Stimulated activated CD4-positive, alpha-beta T cell treated with anti-CD3 and anti-CD28 coated beads, Interleukin-4, amount 100 ng/mL, for 48 hours (primary cell): ENCODE measurements at regions not wholly inside any gene's neighbourhood (a gene's known extent, or its start where the extent isn't known, plus 50 kb on each side); places are given as distances from the start of the nearest gene placed in this dataset.

ENCODE experiments used
- DNase-seq, 2 donors: peaks; one replicate each; pipeline ENCODE4 v3.0.0-alpha.2; 2020; ENCODE audit warnings: low read depth in 2 of 2

DNA sequence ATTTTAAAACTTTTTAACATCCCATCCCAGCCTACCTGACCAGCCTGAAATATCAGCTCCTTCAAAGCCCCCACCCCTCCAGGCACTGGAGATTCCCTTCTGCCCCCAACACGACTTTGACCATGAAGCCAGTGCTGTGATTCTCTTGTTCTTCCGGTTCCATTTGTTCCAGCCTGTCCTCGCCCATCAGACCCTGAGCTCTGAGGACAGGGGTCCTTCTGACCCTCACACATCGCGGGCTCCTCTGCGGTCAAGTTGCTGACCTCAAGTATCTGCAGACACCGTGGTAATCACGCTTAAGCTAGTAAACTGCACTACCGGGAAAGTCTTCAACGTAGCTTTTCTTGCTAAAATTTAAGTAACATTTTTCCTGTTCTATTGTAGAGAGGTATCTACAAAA, 282.2 kb upstream of the SALL3 start:
- no peak for DNase-seq

- no peak for DNase-seq
These were observed 280.7 kb upstream of the SALL3 start for GRCh38 chr18:78698914-78699313.

- no peak for DNase-seq
These were observed 280.1 kb upstream of the SALL3 start for GRCh38 chr18:78699499-78699898.

DNA sequence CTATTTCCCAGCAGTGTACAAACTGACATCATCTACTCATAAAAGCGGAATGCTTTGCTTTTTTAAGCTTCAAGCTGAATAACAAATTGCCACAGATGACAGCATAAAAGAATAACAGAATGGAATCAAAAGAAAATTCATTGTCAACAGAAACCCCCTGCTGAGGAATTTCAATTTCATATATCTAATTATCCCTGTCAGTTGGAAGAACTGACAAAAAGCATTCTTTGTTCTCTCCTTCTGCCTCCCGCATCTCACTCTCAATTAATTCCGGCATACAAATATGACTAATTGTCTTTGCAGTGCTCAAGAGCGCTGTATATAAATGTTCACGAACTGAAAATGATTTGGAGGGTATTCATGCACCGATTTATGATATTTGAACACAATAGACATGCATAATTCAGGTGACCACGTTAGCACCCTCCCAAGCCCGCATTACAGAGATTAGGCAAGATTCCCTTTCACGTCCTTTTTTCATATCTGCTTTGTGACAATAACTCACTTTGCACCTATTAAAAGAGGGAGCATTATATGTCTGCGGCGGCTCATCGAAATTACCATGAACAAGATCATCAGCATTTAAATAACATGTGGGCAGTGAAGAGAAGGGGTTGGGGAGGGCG, 277.7 kb upstream of the SALL3 start:
- no peak for DNase-seq

DNA sequence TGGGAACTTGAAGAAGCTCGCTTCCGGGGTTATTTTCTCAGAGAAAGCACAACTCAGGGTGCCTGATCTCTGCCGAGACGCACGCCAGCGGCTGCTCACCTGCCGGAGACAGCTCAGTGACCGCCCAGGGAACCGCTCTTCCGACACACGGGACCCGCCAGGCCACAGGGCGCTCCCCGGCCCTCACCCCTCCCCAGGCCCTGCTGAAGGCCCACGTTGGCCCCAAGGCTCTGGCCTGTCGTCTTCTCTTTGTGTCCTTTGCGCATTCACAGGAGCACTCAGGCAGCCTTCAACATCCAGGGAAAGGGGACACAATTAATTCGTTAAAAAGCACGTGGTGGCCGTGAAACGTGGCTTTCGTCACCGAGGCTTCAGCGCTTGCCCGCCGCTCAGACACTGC, 276.3 kb upstream of the SALL3 start:
- no peak for DNase-seq

- no peak for DNase-seq
These were observed 274.6 kb upstream of the SALL3 start for GRCh38 chr18:78704971-78705461.

DNA sequence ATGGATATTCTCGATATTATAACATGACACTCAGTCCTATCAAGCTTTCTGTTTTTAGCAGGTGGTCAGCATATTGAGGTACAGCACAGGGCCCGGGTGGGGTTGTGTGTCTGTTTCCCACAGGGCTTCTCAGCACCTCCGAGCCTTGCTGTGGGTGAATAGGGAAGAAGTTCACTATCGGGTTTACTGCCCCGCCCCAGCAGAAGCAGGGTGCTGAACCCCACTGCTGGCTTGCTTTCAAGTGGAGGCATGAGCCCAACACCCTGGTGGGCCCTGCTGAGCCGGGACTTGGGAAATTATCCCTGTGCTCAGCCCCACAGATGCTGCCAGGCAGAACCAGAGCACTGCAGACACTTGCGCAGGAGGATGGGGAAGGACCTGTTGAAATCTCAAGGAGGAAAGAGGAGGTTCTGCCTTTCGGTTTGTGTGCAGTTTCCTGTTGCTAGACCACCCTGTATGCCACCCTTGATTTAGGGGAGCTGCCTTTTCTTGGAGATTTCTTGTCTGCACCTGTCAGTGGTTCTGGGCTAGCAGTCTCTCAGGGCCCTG, 270.3 kb upstream of the SALL3 start:
- DNase-seq, result no peak

GRCh38 chr18:78711316-78711715, 268.3 kb upstream of the SALL3 start:
- no peak for DNase-seq

GRCh38 chr18:78711971-78712370, 267.6 kb upstream of the SALL3 start:
- DNase-seq, result no peak

DNA sequence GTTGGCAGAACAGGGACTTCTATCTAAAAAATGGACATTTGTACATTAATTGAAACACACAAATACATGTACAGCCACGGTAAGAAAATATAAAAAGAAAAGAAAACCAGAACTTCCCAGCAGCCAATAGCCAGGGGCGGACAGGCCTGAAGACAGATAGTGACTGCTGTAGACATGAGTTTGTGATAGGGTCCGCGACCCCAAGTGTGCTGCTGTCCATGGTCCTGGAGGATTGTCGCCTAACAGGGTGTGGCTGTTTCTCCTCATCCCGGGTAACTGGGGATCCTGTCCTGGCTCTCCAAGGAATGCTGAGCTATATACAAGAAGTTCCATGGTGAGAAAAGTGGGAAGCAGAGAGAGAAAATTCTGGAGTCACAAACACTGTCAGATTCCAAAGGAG, 266.5 kb upstream of the SALL3 start:
- no peak for DNase-seq

- no peak for DNase-seq
These were observed 265.9 kb upstream of the SALL3 start for GRCh38 chr18:78713726-78714125.

DNA sequence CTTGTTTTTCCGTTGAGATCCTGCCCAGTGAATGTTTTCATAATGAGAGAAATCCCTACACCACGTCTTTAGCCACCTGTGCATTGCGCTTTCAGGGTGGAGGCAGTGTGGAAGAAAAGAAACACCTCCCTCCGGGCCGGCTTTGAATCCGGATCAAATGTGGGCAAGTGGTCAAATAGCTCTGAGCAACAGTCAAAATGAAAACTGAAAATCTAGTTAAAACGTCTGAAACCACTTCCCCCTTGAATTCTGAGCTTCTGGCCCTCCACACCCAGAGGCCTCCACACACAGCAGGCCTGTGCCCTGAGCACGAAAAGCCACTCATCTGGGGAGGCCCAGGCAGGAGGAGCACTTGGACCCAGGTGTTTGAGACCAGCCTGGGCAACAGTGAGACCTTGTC, 263.6 kb upstream of the SALL3 start:
- no peak for DNase-seq

DNA sequence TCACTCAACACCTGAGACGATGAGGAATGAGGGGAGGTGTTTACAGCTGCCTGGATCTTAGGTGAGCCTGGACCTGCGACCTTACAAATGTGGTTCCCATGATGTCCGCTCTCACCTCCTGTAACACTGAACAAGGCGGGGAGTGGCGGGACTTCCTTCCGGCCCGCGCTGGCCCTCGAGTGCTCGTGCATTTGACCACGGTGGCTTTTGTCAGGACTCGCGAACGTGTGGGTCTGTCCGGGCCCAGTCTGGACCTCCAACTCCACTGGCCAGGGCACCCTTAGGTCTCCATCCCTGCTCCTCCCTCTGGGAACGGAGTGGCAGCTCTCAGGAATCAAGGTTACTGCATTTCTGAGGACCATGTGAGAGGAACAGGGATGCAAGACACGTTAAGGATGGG, 263.0 kb upstream of the SALL3 start:
- DNase-seq, result no peak

- no peak for DNase-seq
These were observed 262.4 kb upstream of the SALL3 start for GRCh38 chr18:78717051-78717765.

DNA sequence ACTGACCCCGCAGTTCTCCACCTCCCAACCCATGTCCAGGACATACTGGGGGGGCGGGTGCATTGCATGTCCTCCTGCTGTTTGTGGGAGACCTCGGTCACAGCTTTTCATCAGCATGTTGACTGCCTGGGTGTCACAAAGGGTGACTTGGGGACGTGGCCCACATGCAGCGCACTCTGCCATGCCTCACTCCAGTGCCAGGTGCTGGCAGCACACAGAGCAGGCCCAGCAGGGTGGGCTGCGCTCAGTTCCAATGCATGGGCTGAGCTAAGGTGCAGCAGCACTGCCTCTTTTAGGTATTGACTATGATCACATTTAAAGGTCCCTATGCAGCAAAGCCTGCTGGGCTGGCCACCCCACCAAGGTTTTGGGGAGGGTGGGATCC, 261.9 kb upstream of the SALL3 start:
- DNase-seq, result no peak

GRCh38 chr18:78719821-78720220, 259.8 kb upstream of the SALL3 start:
- no peak for DNase-seq

DNA sequence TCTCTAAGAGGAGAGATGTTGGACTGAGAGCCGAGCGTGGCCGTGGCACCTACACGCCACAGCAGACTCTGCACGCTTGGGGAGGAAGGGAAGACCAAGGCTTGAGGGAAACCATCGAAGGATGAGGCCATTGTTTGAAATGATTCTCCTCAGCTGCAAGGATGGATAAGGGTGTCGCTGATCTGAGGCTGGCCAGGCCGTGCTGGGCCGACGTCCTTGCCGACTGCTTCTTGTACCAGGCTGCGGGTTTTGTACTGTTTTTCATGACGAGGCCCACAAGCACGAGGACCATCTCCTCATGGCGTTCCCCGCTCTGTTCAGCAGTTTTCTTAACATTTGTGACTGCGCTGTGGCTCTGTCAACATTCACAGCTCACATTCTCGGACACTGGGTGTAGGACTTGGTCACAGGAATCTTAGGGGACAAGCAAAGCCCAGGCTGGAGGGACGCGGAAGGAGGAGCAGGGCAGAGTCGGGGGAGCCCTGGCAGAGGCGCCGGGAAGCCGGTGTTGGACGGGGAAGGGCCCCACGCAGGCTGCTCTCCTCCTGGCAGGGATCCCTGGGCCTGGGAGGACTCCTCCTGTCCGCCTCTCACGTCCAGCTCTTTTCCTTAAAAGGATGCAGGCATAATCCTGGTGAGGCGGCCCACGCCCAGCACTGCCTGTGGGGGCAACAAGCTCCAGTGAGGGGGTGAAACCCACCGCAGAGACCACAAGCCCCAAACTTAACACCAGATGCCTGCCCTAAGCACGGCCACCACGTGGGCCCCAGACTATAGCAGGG, 259.0 kb upstream of the SALL3 start:
- DNase-seq, result no peak

GRCh38 chr18:78721238-78721875, 258.3 kb upstream of the SALL3 start:
- no peak for DNase-seq

DNA sequence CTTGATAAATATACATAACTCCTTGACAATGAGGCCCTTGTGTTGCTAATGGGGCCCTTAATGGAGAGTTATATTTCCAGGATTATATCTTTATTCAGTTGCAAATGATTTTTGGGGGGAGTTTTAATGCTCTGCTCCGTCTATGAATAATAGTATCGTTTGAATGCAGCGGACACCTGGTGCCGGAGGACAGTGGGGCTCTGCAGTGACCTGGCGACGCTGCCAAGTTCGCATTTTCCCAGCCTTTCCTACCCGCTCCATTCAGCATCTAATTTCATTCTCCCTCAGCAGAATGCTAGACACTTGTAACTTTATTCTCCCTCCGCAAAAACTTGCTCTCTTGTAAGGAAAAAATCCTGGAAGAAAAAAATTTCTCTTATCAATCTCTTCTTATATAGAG, 257.6 kb upstream of the SALL3 start:
- DNase-seq, result no peak

- no peak for DNase-seq
These were observed 257.2 kb upstream of the SALL3 start for GRCh38 chr18:78722386-78722785.

- no peak for DNase-seq
These were observed 256.5 kb upstream of the SALL3 start for GRCh38 chr18:78722929-78723710.
